SK-N-SH treated with all-trans-retinoic acid at 6 μM for 48 hours (cell line): ENCODE measurements at regions not wholly inside any gene's neighbourhood (a gene's known extent, or its start where the extent isn't known, plus 50 kb on each side); places are given as distances from the start of the nearest gene placed in this dataset.

ENCODE experiments used
- ATAC-seq: fragments of 200-7000 bp; cut with Tn5 transposase; 3 replicates; pipeline ENCODE4 v1.9.1; 2020; ENCODE audit warnings: mild to moderate bottlenecking, moderate library complexity
- ARNTL ChIP-seq: fragments of 450-650 bp; formaldehyde crosslinking; IDR thresholded peaks from 2 replicates; pipeline ENCODE4 v1.5.0; 2020; ENCODE audit warnings: low read depth, mild to moderate bottlenecking, moderate library complexity, borderline replicate concordance
- BACH2 ChIP-seq: fragments of 250-450 bp; sonication (Bioruptor Pico); IDR thresholded peaks from 2 replicates; pipeline ENCODE4 v1.9.0; 2021; ENCODE audit warnings: mild to moderate bottlenecking, borderline replicate concordance
- CSDC2 ChIP-seq: fragments of 250-450 bp; sonication (Bioruptor Pico); IDR thresholded peaks from 2 replicates; pipeline ENCODE4 v1.5.0; 2020; ENCODE audit warnings: mild to moderate bottlenecking, moderate library complexity
- ESRRG ChIP-seq: fragments of 250-450 bp; sonication (Bioruptor Pico); IDR thresholded peaks from 2 replicates; pipeline ENCODE4 v1.6.1; 2021; ENCODE audit warnings: mild to moderate bottlenecking
- GLIS3 ChIP-seq: fragments of 250-450 bp; sonication (Bioruptor Pico); IDR thresholded peaks from 2 replicates; pipeline ENCODE4 v1.5.0; 2020; ENCODE audit warnings: mild to moderate bottlenecking, moderate library complexity
- ISL1 ChIP-seq: fragments of 250-450 bp; sonication (Bioruptor Pico); IDR thresholded peaks from 2 replicates; pipeline ENCODE4 v2.1.2; 2022; ENCODE audit warnings: mild to moderate bottlenecking, moderate library complexity
- OSR1 ChIP-seq: fragments of 250-450 bp; sonication (Bioruptor Pico); IDR thresholded peaks from 2 replicates; pipeline ENCODE4 v1.8.0; 2022; ENCODE audit warnings: moderate library complexity, mild to moderate bottlenecking, inconsistent platforms
- PPARA ChIP-seq: fragments of 250-450 bp; sonication (Bioruptor Pico); IDR thresholded peaks from 2 replicates; pipeline ENCODE4 v1.5.0; 2020; ENCODE audit warnings: mild to moderate bottlenecking, borderline replicate concordance
- RARB ChIP-seq: fragments of 250-450 bp; sonication (Bioruptor Pico); IDR thresholded peaks from 2 replicates; pipeline ENCODE4 v1.8.0; 2021; ENCODE audit warnings: mild to moderate bottlenecking, moderate library complexity
- SNAI2 ChIP-seq: fragments of 250-450 bp; sonication (Bioruptor Pico); IDR thresholded peaks from 2 replicates; pipeline ENCODE4 v1.5.0; 2020; ENCODE audit warnings: mild to moderate bottlenecking, moderate library complexity
- TCF4 ChIP-seq: fragments of 250-450 bp; sonication (Bioruptor Pico); IDR thresholded peaks from 2 replicates; pipeline ENCODE4 v1.8.0; 2021; ENCODE audit warnings: mild to moderate bottlenecking, moderate library complexity, borderline replicate concordance
- TOX ChIP-seq: fragments of 250-450 bp; sonication (Bioruptor Pico); IDR thresholded peaks from 2 replicates; pipeline ENCODE4 v1.8.0; 2021; ENCODE audit warnings: mild to moderate bottlenecking, moderate library complexity, borderline replicate concordance
- ZFP3 ChIP-seq: fragments of 250-450 bp; sonication (Bioruptor Pico); IDR thresholded peaks from 2 replicates; pipeline ENCODE4 v1.5.0; 2020; ENCODE audit warnings: mild to moderate bottlenecking, moderate library complexity
- ZFP30 ChIP-seq: fragments of 450-650 bp; formaldehyde crosslinking; IDR thresholded peaks from 2 replicates; pipeline ENCODE4 v1.5.0; 2022; ENCODE audit warnings: mild to moderate bottlenecking, moderate library complexity
- ZNF565 ChIP-seq: fragments of 450-650 bp; formaldehyde crosslinking; conservative IDR thresholded peaks from 2 replicates; pipeline ENCODE4 v1.5.0; 2020; ENCODE audit warnings: low read depth, mild to moderate bottlenecking, moderate library complexity
- ZNF70 ChIP-seq: fragments of 450-650 bp; formaldehyde crosslinking; IDR thresholded peaks from 2 replicates; pipeline ENCODE4 v1.5.0; 2020; ENCODE audit warnings: mild to moderate bottlenecking, moderate library complexity
- ZNF8 ChIP-seq: fragments of 450-650 bp; formaldehyde crosslinking; IDR thresholded peaks from 2 replicates; pipeline ENCODE4 v1.5.0; 2020; ENCODE audit warnings: mild to moderate bottlenecking, moderate library complexity
- TF ChIP-seq, protein P1 (sequence below): fragments of 250-450 bp; sonication (Bioruptor Pico); IDR thresholded peaks from 2 replicates; pipeline ENCODE4 v1.8.0; 2021; ENCODE audit warnings: low read depth, mild to moderate bottlenecking, moderate library complexity, borderline replicate concordance
- TF ChIP-seq, protein P2 (sequence below): fragments of 250-450 bp; sonication (Bioruptor Pico); IDR thresholded peaks from 2 replicates; pipeline ENCODE4 v1.5.1; 2020; ENCODE audit warnings: low read depth, mild to moderate bottlenecking, moderate library complexity
- TF ChIP-seq, protein P3 (sequence below): fragments of 250-450 bp; sonication (Bioruptor Pico); IDR thresholded peaks from 2 replicates; pipeline ENCODE4 v1.5.1; 2021; ENCODE audit warnings: mild to moderate bottlenecking, moderate library complexity
- TF ChIP-seq, protein P4 (sequence below): fragments of 250-450 bp; sonication (Bioruptor Pico); IDR thresholded peaks from 2 replicates; pipeline ENCODE4 v1.5.0; 2020; ENCODE audit warnings: mild to moderate bottlenecking, moderate library complexity

DNA sequence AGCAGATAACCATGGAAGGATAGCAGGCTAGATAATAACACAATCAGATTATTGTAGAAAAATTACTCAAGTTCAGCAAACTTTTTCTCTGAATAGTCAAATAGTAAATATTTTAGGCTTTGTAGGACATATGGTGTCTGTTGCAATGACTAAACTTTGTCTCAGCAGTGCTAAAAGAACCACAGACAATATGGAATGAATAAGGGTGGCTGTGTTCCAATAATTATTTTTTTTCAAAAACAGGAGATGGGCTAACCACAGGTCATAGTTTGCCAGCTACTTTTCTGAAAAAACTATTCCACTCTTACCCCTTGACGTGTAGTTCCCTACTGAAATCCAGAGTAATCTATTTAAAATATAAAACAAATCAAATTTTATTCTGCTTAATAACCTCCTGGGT is 153.9 kb upstream of the LRRC4C start:
- TF ChIP-seq PPARA (CRISPR knock-in tag) = no peak
- TF ChIP-seq TOX (CRISPR knock-in tag) = no peak
- no peak for TF ChIP-seq ISL1 (CRISPR knock-in tag)
- no peak for TF ChIP-seq ZNF565 (CRISPR knock-in tag)
- no peak for TF ChIP-seq ARNTL (CRISPR knock-in tag)
- TF ChIP-seq, protein P1, sequence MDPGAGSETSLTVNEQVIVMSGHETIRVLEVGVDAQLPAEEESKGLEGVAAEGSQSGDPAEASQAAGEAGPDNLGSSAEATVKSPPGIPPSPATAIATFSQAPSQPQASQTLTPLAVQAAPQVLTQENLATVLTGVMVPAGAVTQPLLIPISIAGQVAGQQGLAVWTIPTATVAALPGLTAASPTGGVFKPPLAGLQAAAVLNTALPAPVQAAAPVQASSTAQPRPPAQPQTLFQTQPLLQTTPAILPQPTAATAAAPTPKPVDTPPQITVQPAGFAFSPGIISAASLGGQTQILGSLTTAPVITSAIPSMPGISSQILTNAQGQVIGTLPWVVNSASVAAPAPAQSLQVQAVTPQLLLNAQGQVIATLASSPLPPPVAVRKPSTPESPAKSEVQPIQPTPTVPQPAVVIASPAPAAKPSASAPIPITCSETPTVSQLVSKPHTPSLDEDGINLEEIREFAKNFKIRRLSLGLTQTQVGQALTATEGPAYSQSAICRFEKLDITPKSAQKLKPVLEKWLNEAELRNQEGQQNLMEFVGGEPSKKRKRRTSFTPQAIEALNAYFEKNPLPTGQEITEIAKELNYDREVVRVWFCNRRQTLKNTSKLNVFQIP (CRISPR knock-in tag) = no peak
- TF ChIP-seq, protein P2, sequence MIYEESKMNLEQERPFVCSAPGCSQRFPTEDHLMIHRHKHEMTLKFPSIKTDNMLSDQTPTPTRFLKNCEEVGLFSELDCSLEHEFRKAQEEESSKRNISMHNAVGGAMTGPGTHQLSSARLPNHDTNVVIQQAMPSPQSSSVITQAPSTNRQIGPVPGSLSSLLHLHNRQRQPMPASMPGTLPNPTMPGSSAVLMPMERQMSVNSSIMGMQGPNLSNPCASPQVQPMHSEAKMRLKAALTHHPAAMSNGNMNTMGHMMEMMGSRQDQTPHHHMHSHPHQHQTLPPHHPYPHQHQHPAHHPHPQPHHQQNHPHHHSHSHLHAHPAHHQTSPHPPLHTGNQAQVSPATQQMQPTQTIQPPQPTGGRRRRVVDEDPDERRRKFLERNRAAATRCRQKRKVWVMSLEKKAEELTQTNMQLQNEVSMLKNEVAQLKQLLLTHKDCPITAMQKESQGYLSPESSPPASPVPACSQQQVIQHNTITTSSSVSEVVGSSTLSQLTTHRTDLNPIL = no peak
- TF ChIP-seq, all 23 proteins: peak for 0
- ATAC-seq = no peak

DNA sequence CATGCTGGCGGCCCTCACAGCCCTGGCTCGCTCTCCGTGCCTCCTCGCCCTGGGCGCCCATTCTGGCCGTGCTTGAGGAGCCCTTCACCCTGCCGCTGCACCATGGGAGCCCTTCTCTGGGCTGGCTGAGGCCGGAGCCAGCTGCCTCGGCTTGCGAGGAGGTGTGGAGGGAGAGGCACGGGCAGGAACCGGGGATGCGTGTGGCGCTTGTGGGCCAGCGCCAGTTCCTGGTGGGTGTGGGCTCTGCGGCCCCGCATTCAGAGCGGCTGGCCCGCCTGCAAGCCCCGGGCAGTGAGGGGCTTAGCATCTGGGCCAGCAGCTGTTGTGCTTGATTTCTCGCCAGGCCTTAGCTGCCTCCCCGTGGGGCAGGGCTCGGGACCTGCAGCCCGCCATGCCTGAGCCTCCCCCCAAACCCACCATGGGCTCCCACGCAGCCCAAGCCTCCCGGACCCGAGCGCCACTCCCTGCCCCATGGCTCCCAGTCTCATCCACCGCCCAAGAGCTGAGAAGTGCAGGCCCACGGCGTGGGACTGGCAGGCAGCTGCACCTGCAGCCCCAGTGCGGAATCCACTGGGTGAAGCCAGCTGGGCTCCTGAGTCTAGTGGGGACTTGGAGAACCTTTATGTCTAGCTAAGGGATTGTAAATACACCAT is 163.4 kb upstream of the LRRC4C start:
- no peak for ATAC-seq
- TF ChIP-seq ZFP30 (CRISPR knock-in tag) (no peak), PPARA (CRISPR knock-in tag) (no peak), ISL1 (CRISPR knock-in tag) (no peak), TCF4 (CRISPR knock-in tag) (no peak), ZNF565 (CRISPR knock-in tag) (no peak), ZNF70 (CRISPR knock-in tag) (no peak), TOX (CRISPR knock-in tag) (no peak), ARNTL (CRISPR knock-in tag) (no peak), SNAI2 (CRISPR knock-in tag) (no peak), ZFP3 (CRISPR knock-in tag) (no peak), GLIS3 (CRISPR knock-in tag) (no peak), ESRRG (CRISPR knock-in tag) (no peak), RARB (CRISPR knock-in tag) (no peak), OSR1 (CRISPR knock-in tag) (no peak), BACH2 (CRISPR knock-in tag) (no peak), ZNF8 (CRISPR knock-in tag) (no peak)
- TF ChIP-seq, protein P3, sequence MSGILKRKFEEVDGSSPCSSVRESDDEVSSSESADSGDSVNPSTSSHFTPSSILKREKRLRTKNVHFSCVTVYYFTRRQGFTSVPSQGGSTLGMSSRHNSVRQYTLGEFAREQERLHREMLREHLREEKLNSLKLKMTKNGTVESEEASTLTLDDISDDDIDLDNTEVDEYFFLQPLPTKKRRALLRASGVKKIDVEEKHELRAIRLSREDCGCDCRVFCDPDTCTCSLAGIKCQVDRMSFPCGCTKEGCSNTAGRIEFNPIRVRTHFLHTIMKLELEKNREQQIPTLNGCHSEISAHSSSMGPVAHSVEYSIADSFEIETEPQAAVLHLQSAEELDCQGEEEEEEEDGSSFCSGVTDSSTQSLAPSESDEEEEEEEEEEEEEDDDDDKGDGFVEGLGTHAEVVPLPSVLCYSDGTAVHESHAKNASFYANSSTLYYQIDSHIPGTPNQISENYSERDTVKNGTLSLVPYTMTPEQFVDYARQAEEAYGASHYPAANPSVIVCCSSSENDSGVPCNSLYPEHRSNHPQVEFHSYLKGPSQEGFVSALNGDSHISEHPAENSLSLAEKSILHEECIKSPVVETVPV (CRISPR knock-in tag) = no peak
- TF ChIP-seq, protein P2 = no peak

DNA sequence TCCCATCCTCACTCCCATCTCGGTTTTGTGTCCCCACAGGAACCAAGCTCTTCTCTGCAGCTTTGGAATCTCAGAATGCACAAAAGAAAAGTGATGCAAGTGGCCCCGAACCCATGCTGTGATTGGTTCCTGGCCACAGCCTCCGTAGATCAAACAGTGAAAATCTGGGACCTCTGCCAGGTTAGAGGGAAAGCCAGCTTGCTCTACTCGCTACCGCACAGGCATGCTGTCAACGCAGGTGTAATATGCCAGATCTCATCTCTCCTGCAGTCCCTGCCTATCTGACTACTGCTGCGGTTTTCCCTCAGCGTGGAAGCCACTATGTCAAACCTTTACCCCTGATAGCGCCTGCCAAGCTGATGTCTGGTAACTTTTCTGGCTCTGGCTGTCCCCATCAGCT is 200.5 kb upstream of the LRRC4C start:
- TF ChIP-seq ESRRG (CRISPR knock-in tag) (no peak), ISL1 (CRISPR knock-in tag) (no peak), PPARA (CRISPR knock-in tag) (no peak), GLIS3 (CRISPR knock-in tag) (no peak), ZFP3 (CRISPR knock-in tag) (no peak), SNAI2 (CRISPR knock-in tag) (no peak), ARNTL (CRISPR knock-in tag) (no peak), BACH2 (CRISPR knock-in tag) (no peak), CSDC2 (CRISPR knock-in tag) (no peak)
- TF ChIP-seq, protein P3 (CRISPR knock-in tag) = no peak
- TF ChIP-seq, protein P4, sequence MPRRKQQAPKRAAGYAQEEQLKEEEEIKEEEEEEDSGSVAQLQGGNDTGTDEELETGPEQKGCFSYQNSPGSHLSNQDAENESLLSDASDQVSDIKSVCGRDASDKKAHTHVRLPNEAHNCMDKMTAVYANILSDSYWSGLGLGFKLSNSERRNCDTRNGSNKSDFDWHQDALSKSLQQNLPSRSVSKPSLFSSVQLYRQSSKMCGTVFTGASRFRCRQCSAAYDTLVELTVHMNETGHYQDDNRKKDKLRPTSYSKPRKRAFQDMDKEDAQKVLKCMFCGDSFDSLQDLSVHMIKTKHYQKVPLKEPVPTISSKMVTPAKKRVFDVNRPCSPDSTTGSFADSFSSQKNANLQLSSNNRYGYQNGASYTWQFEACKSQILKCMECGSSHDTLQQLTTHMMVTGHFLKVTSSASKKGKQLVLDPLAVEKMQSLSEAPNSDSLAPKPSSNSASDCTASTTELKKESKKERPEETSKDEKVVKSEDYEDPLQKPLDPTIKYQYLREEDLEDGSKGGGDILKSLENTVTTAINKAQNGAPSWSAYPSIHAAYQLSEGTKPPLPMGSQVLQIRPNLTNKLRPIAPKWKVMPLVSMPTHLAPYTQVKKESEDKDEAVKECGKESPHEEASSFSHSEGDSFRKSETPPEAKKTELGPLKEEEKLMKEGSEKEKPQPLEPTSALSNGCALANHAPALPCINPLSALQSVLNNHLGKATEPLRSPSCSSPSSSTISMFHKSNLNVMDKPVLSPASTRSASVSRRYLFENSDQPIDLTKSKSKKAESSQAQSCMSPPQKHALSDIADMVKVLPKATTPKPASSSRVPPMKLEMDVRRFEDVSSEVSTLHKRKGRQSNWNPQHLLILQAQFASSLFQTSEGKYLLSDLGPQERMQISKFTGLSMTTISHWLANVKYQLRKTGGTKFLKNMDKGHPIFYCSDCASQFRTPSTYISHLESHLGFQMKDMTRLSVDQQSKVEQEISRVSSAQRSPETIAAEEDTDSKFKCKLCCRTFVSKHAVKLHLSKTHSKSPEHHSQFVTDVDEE (CRISPR knock-in tag) = no peak
- ATAC-seq = no peak
